ENCODE measurements at regions not wholly inside any gene's neighbourhood (a gene's known extent, or its start where the extent isn't known, plus 50 kb on each side); places are given as distances from the start of the nearest gene placed in this dataset.

DNA sequence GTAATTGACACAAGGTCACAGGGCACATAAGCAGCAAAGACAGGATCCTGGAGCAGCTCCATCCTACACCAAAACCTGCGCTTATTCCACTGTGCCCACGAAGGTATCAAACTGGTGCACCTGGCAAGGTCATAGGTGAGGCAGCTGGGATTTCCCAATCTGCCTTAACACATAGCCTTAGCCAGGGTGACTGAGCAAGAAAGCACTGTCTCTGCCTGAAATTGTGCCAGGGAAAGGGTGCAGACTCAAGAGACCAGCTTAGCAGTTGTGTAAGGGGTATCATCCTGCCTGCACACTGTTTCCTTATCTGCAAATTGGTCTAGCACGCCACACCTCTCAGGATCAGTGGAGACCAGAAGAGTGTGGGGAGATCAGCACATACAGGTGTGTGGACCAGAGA lies 82.8 kb downstream of the MAFB start:
- Mint-ChIP-seq H3K4me1 (ENCODE audit: low read depth in 2 of 2) (no peaks in the 10 kb centered on the region), H3K36me3 (ENCODE audit: insufficient read depth) (no peaks in the 10 kb centered on the region), H3K4me3 (no peak overlapping the region), H3K27ac (no peak overlapping the region), H3K9me3 (no peaks in the 10 kb centered on the region), H3K27me3 (peaks cover 15 to 36% of the 10 kb centered on the region in 2 donors)
- DNase-seq = no peak
- ATAC-seq (replicated peaks) = no peak

DNA sequence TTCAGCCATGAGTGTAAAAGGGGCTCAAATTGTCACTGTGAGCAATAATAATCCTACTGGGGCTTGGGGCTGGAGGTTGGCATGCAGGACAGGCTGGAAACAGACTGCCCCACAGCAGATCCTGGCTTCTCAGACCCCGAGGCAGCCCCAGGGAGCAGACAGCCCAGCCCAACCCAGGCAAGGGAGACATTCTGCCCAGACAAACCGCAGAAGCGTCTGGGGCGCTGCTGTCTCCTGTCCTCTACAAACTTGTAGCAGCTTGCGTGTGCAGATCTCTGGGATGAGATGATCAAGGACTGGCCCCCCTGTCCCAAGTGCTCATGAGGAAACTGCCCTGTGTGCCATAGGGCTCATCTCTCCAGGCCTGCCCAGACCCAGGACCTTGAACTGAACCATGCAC lies 84.6 kb downstream of the MAFB start:
- Mint-ChIP-seq H3K9me3 (no peaks in the 10 kb centered on the region), H3K36me3 (ENCODE audit: insufficient read depth) (no peaks in the 10 kb centered on the region), H3K27me3 (peaks cover 15 to 44% of the 10 kb centered on the region in 2 donors), H3K4me1 (ENCODE audit: low read depth in 2 of 2) (no peaks in the 10 kb centered on the region), H3K27ac (no peak overlapping the region), H3K4me3 (no peak overlapping the region)
- DNase-seq (no peak), ATAC-seq (replicated peaks) (no peak)

DNA sequence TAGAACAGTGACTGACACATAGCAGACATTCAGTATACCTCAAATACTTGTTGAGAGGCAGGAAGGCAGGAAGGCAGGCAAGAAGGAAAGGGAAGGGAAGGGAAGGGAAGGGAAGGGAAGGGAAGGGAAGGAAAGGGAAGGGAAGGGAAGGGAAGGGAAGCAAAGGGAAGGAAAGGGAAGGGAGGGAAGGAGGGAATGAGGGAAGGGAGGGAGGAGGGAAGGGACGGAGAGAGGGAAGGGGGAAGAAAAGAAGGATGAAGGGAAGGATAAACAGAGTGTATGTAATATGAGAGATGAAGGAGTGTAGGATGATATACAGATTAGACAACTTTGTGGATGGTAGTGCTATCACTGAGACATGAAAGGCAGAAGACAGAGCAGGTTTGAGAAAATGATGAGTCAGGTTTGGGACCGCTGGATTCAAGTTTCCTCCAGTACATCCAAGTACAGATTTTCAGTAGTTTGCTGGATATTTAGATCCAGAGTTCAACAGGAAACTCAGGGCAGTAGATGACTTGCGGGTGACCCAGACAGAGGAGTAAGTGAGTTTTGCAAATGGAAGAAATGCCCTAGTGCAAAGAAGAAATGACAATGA lies 85.9 kb downstream of the MAFB start:
- ATAC-seq (replicated peaks) = no peak
- H3K9me3 Mint-ChIP-seq = peaks cover 0 to 4% of the 10 kb centered on the region in 2 donors
- H3K4me3 Mint-ChIP-seq = no peak overlapping the region
- no peaks in the 10 kb centered on the region for H3K4me1 Mint-ChIP-seq (ENCODE audit: low read depth in 2 of 2)
- DNase-seq = no peak
- peaks cover 12 to 35% of the 10 kb centered on the region in 2 donors for H3K27me3 Mint-ChIP-seq
- no peak overlapping the region for H3K27ac Mint-ChIP-seq
- no peaks in the 10 kb centered on the region for H3K36me3 Mint-ChIP-seq (ENCODE audit: insufficient read depth)

DNA sequence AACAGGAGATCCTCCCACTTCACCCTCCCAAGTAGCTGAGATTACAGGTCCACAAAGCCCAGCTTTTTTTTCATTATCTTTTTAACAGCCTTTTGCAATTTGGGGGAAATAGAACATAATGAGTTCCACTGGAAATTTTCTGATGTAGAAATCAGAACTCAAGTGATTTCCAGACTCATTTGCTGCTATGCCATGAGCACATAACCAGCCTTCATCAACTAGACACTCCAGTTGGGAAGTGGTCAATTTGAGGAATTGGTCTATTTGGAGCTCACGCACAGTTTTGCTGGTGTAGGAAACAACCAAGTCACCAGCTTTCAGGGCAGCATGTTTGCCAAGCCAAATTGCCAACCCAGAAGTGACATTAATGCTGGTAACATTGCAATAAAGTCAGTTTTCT lies 86.7 kb downstream of the MAFB start:
- no peaks in the 10 kb centered on the region for H3K4me1 Mint-ChIP-seq (ENCODE audit: low read depth in 2 of 2)
- DNase-seq (no peak), ATAC-seq (replicated peaks) (no peak)
- no peaks in the 10 kb centered on the region for H3K36me3 Mint-ChIP-seq (ENCODE audit: insufficient read depth)
- no peak overlapping the region for H3K27ac Mint-ChIP-seq
- peaks cover 0 to 4% of the 10 kb centered on the region in 2 donors for H3K9me3 Mint-ChIP-seq
- peaks cover 4 to 27% of the 10 kb centered on the region in 2 donors for H3K27me3 Mint-ChIP-seq
- H3K4me3 Mint-ChIP-seq = no peak overlapping the region

DNA sequence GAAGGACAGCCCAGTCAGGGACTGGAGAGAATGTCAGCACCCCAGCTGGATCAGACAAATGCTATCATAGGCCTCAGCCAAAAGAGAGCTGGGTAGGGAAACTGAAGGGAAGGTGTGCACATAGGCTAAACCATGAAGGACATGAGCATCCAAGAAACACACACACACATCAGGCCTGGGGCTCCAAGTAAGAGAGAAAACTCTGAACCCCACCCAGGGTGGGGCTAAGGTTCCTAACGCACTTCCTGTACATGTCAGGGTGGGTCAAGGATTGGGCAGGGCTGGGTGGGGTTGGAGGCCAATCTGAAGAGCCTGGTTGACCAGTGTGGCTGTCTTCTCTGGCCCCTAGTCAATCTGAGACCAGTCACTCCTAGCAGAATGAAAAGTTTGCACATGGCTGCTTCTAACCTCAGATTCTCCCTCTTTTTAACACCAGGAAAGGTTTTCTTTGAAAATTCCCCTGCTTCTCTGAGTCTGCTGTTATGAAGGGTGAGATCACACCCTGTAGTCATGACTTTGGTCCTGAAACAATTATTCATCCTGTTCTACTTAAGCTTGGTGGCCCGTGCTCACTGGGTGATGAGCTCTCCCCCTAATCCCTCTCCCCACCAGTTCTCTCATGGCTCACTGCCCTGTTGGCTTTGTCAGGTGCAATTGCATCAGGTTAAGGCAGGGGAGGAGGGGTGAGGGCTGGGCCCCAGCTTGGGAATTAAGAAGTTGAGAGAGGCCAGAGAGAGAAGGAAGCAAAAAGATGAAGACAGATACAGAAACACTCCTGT lies 88.4 kb downstream of the MAFB start:
- Mint-ChIP-seq H3K36me3 (ENCODE audit: insufficient read depth) (no peaks in the 10 kb centered on the region), H3K4me3 (no peak overlapping the region)
- ATAC-seq (replicated peaks) = no peak

DNA sequence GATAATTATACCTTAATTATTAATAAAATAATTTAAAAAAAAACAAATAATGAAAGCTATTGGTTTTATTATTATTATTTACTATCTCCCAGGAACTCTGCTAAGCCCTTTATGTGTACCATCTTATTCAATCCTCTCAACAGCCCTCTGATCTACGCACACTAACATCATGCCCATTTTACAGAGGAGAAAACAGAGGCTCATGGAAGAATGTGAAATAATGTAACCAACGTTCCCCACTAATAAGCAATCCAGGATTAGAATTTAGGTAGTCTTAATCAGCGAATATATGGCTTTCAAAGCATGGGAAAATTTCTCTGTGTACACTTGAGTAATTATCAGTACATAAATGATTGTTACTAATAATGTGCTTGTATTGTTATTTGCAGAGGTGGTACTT lies 89.0 kb downstream of the MAFB start:
- no peak overlapping the region for H3K27ac Mint-ChIP-seq
- no peak for ATAC-seq (replicated peaks)

More for the DNA sequence above, 88.4 kb downstream of the MAFB start:
- Mint-ChIP-seq H3K27me3 (peaks cover 0 to 36% of the 10 kb centered on the region in 2 donors), H3K4me1 (ENCODE audit: low read depth in 2 of 2) (no peaks in the 10 kb centered on the region), H3K9me3 (peaks cover 0 to 4% of the 10 kb centered on the region in 2 donors), H3K27ac (no peak overlapping the region)
- no peak for DNase-seq

DNA sequence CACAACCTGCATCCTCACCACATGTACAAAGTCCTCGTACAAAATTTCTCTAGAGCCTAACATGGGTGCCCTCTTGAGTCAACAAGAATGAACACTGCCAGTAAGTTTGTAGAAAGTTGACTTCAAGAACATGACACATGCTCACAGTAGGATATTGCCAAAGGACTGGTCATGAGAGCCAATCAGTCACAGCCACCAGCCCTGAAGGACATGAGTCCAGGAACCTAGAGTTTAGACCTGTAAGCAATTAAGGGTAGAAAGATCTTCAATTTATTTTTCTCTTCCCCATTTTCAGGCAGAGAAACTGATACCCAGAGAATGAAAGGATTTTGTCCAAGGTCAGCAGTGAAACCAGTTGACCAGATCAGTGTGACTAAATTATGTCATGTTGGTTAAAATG lies 96.1 kb downstream of the MAFB start:
- DNase-seq (no peak), ATAC-seq (replicated peaks) (no peak)
- no peaks in the 10 kb centered on the region for H3K4me1 Mint-ChIP-seq (ENCODE audit: low read depth in 2 of 2)
- H3K27ac Mint-ChIP-seq = no peak overlapping the region
- H3K9me3 Mint-ChIP-seq = peaks cover 4 to 12% of the 10 kb centered on the region in 2 donors
- no peak overlapping the region for H3K4me3 Mint-ChIP-seq
- H3K36me3 Mint-ChIP-seq (ENCODE audit: insufficient read depth) = no peaks in the 10 kb centered on the region
- peaks cover 35 to 78% of the 10 kb centered on the region in 2 donors for H3K27me3 Mint-ChIP-seq

More for the DNA sequence above, 89.0 kb downstream of the MAFB start:
- no peaks in the 10 kb centered on the region for H3K36me3 Mint-ChIP-seq (ENCODE audit: insufficient read depth)
- no peak for DNase-seq
- peaks cover 0 to 4% of the 10 kb centered on the region in 2 donors for H3K9me3 Mint-ChIP-seq
- H3K4me1 Mint-ChIP-seq (ENCODE audit: low read depth in 2 of 2) = no peaks in the 10 kb centered on the region
- H3K4me3 Mint-ChIP-seq = no peak overlapping the region
- peaks cover 5 to 42% of the 10 kb centered on the region in 2 donors for H3K27me3 Mint-ChIP-seq

DNA sequence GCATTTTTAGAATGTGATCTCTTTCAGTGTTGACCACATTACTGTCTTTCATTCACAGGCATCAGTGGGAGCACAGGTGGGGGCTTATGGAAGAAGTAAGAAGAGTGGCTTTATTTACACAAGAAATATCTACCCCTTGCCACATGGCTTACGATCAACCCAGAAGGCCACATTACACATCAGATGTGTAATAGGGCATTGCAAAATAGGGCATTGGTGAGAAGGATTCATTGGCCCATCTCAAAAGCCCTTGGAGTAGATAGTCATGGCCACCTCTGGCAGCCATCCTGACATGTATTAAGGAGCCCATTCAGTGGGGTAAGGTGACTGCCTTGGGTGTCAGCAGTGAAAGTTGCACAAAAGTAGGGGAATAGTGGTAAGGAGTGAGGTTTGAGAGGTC lies 97.5 kb downstream of the MAFB start:
- Mint-ChIP-seq H3K36me3 (ENCODE audit: insufficient read depth) (no peaks in the 10 kb centered on the region), H3K4me3 (no peak overlapping the region), H3K27ac (no peak overlapping the region), H3K27me3 (peaks cover 35 to 86% of the 10 kb centered on the region in 2 donors), H3K4me1 (ENCODE audit: low read depth in 2 of 2) (no peaks in the 10 kb centered on the region), H3K9me3 (peaks cover 4 to 12% of the 10 kb centered on the region in 2 donors)
- DNase-seq = no peak
- ATAC-seq (replicated peaks) = no peak

DNA sequence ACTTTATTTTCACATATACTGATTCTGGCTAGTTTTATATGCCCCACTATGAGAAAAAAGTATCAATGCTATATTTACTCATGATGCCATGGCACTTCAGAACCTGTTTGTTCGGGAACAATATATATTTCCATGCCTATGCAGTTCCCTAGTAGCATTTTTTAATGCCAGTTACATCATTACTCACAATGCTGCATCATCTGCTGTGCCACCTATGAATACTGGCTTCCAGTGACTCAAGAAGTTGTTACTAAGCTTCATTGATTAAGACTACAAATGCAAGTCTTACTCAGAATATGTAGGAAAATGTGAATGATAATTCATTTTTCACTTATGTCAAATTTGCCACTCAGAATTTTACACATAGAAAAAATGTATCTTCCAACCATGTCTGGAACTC lies 97.9 kb downstream of the MAFB start:
- Mint-ChIP-seq H3K27me3 (peaks cover 35 to 82% of the 10 kb centered on the region in 2 donors), H3K36me3 (ENCODE audit: insufficient read depth) (no peaks in the 10 kb centered on the region), H3K27ac (no peak overlapping the region), H3K9me3 (peaks cover 4 to 12% of the 10 kb centered on the region in 2 donors), H3K4me3 (no peak overlapping the region), H3K4me1 (ENCODE audit: low read depth in 2 of 2) (no peaks in the 10 kb centered on the region)
- ATAC-seq (replicated peaks) = no peak
- DNase-seq = no peak

DNA sequence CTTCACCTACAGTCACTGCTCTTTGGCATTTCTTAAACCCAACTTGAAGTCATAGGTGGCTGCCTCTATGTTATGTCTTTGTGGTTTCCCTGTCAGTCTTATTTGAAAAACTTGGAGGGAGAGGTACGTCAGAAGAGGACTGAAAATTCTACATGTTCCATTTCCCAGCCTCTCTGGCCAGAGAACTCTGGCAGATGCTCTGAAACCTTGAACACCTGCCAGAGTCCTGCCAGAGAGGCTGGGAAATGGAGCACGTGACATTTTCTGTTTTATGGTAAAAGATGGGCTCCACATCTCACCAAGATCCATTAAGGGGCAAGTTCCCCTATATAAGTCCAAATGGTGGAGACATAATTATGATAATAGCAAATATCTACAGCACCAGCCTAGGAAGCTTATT lies 99.5 kb downstream of the MAFB start:
- no peak overlapping the region for H3K27ac Mint-ChIP-seq
- no peaks in the 10 kb centered on the region for H3K4me1 Mint-ChIP-seq (ENCODE audit: low read depth in 2 of 2)
- ATAC-seq (replicated peaks) (no peak), DNase-seq (no peak)
- peaks cover 26 to 74% of the 10 kb centered on the region in 2 donors for H3K27me3 Mint-ChIP-seq
- H3K9me3 Mint-ChIP-seq = peaks cover 4 to 12% of the 10 kb centered on the region in 2 donors
- H3K36me3 Mint-ChIP-seq (ENCODE audit: insufficient read depth) = no peaks in the 10 kb centered on the region
- no peak overlapping the region for H3K4me3 Mint-ChIP-seq

DNA sequence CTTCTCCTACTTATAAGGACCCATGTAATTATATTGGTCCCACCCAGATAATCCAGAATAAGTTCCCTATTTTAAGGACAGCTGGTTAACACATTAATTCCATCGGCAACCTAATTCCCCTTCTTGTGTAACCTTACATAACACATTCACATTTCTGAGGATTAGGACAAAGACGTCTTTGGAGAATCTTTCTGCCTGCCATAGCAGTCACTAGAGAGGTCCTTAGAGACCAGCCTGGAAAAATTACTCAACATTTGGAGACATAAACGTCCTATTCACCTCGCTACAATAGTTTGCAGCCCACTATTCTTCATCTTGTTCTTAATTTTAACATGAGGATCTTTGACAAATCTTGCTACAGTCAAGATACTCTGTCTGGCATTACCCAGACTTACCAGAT lies 100.1 kb downstream of the MAFB start:
- no peaks in the 10 kb centered on the region for H3K36me3 Mint-ChIP-seq (ENCODE audit: insufficient read depth)
- peaks cover 21 to 67% of the 10 kb centered on the region in 2 donors for H3K27me3 Mint-ChIP-seq
- no peak for ATAC-seq (replicated peaks)
- DNase-seq = no peak
- H3K4me3 Mint-ChIP-seq = no peak overlapping the region
- H3K9me3 Mint-ChIP-seq = peaks cover 4 to 12% of the 10 kb centered on the region in 2 donors
- no peak overlapping the region for H3K27ac Mint-ChIP-seq
- no peaks in the 10 kb centered on the region for H3K4me1 Mint-ChIP-seq (ENCODE audit: low read depth in 2 of 2)

DNA sequence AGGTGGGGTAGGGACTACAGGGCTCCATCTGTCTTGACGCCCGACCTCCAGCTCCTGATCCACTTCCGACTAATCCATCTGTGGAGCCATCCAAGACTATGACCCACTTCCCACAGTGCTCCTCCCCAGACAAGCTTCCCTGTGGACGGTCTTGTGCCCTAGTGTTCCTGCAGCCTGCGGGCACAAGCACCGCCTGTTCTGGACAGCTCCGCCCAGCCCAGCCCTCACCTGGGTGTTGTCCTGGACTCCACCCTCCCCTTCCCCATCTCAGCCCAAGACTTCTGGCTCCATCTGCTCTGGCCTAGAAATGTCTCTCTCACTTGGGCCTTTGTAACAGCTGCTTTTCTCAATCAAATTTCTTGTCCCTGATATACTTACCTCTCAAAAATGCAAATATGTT lies 102.0 kb downstream of the MAFB start:
- H3K27me3 Mint-ChIP-seq = peaks cover 25 to 56% of the 10 kb centered on the region in 2 donors
- ATAC-seq (replicated peaks) = no peak
- no peak overlapping the region for H3K27ac Mint-ChIP-seq
- no peak for DNase-seq
- peaks cover 2 to 7% of the 10 kb centered on the region in 2 donors for H3K9me3 Mint-ChIP-seq
- H3K36me3 Mint-ChIP-seq (ENCODE audit: insufficient read depth) = no peaks in the 10 kb centered on the region
- H3K4me1 Mint-ChIP-seq (ENCODE audit: low read depth in 2 of 2) = no peaks in the 10 kb centered on the region
- H3K4me3 Mint-ChIP-seq = no peak overlapping the region

DNA sequence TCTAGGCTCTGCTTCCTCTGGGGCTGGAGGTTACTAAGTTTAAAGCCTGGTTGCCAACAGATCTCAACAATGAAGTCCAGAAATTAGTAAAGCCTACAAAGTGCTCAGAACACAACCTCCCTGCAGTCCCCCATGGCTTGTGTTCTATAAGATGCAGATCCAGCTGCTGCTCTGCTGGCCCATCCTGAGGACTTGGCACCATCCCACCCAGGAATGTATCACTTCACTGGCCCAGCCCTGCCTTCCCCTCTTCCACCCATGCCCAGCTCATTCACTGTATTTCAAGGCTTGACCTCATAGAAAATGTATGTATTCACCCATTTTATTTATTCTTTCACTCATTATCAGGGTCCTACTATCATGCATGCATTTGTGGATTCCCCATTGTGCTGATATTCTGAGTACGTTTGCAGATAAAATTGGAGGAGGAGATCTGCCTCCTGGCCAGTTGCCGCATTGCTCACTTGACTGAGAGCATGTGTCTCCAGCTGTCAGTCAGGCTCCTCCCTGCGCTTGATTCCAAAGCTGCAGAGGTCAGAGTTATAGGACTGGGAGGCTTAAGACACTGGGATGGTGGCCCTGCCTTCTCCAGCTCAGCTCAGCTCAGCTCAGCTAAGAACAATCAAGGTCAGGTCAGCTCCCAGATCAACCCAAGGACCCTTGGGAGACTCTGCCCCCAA lies 104.8 kb downstream of the MAFB start:
- H3K27ac Mint-ChIP-seq = no peak overlapping the region
- no peaks in the 10 kb centered on the region for H3K4me1 Mint-ChIP-seq (ENCODE audit: low read depth in 2 of 2)
- ATAC-seq (replicated peaks) = no peak
- H3K9me3 Mint-ChIP-seq = no peaks in the 10 kb centered on the region
- H3K36me3 Mint-ChIP-seq (ENCODE audit: insufficient read depth) = no peaks in the 10 kb centered on the region
- no peak for DNase-seq
- peaks cover 25 to 49% of the 10 kb centered on the region in 2 donors for H3K27me3 Mint-ChIP-seq
- H3K4me3 Mint-ChIP-seq = no peak overlapping the region

DNA sequence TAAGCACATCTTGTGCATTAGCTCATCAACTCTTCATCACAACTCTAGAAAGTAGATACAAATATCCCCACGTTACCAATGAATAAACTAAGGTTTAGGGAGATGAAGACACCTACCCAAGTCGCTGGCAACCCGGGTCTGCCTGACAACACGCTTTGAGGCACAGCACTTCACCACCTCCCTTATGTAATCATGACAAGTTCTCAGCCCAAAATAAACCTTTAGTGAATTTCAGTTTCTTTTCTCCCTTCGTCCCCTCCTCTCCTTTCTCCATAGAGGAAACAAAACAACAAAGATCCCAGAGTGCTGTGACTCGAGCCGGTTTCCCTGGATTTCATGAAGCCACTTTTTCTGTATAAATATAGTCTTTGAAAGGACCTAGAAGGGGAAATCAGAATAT lies 105.4 kb downstream of the MAFB start:
- Mint-ChIP-seq H3K27me3 (peaks cover 18 to 42% of the 10 kb centered on the region in 2 donors), H3K27ac (no peak overlapping the region), H3K36me3 (ENCODE audit: insufficient read depth) (no peaks in the 10 kb centered on the region), H3K4me1 (ENCODE audit: low read depth in 2 of 2) (no peaks in the 10 kb centered on the region), H3K9me3 (no peaks in the 10 kb centered on the region), H3K4me3 (no peak overlapping the region)
- ATAC-seq (replicated peaks) = no peak
- DNase-seq = no peak
